ENCODE measurements at regions not wholly inside any gene's neighbourhood (a gene's known extent, or its start where the extent isn't known, plus 50 kb on each side); places are given as distances from the start of the nearest gene placed in this dataset.

DNA sequence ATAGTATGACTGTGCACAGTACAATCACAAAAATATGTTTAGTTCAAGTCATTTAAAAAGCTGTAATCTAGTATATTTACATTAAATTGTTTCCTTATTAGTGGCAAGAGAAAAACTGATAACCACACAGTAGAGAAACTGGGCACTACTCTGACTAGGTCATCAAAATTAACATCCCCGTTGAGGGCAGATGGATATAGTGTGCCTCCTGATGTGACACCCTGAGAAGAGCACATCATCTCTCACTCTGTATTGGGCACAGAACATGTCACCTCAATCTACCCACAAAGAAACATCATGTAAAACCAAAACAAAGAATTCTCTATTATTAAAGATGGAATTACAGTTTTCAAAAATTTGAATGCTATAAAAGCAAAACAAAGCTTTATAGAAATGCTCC lies 221.9 kb upstream of the NANOGP8 start:
- TF ChIP-seq, protein P1, sequence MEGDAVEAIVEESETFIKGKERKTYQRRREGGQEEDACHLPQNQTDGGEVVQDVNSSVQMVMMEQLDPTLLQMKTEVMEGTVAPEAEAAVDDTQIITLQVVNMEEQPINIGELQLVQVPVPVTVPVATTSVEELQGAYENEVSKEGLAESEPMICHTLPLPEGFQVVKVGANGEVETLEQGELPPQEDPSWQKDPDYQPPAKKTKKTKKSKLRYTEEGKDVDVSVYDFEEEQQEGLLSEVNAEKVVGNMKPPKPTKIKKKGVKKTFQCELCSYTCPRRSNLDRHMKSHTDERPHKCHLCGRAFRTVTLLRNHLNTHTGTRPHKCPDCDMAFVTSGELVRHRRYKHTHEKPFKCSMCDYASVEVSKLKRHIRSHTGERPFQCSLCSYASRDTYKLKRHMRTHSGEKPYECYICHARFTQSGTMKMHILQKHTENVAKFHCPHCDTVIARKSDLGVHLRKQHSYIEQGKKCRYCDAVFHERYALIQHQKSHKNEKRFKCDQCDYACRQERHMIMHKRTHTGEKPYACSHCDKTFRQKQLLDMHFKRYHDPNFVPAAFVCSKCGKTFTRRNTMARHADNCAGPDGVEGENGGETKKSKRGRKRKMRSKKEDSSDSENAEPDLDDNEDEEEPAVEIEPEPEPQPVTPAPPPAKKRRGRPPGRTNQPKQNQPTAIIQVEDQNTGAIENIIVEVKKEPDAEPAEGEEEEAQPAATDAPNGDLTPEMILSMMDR (conservative IDR thresholded peaks at IDR 0.05; ENCODE audit: low read length): no peak
- no peak for TF ChIP-seq EZH2phosphoT487 (IDR thresholded peaks at IDR 0.05; ENCODE audit: borderline replicate concordance)
